ENCODE measurements at regions not wholly inside any gene's neighbourhood (a gene's known extent, or its start where the extent isn't known, plus 50 kb on each side); places are given as distances from the start of the nearest gene placed in this dataset.

- H3K27ac Mint-ChIP-seq (ENCODE audit: unreplicated experiment): no peak overlapping the region
- TF ChIP-seq CTCF (IDR thresholded peaks at IDR 0.05; ENCODE audit: partially characterized antibody, unreplicated experiment): no peak
- H3K36me3 Mint-ChIP-seq (ENCODE audit: unreplicated experiment): peaks cover 14% of the 10 kb centered on the region
- H3K27me3 Mint-ChIP-seq (ENCODE audit: unreplicated experiment): peaks cover 12% of the 10 kb centered on the region
- H3K4me1 Mint-ChIP-seq (ENCODE audit: low read depth, unreplicated experiment): peaks cover 4% of the 10 kb centered on the region
- no peak overlapping the region for H3K4me3 Mint-ChIP-seq (ENCODE audit: unreplicated experiment)
- peaks cover 3% of the 10 kb centered on the region for H3K9me3 Mint-ChIP-seq (ENCODE audit: unreplicated experiment)
- peak; percentile 46 for DNase-seq
These were observed 151.4 kb downstream of the FBLN2 start for GRCh38 chr3:13700362-13700761.

GRCh38 chr3:13696699-13697098, 147.8 kb downstream of the FBLN2 start:
- H3K9me3 Mint-ChIP-seq (ENCODE audit: unreplicated experiment): peaks cover 5% of the 10 kb centered on the region
- H3K27ac Mint-ChIP-seq (ENCODE audit: unreplicated experiment): no peak overlapping the region
- peaks cover 13% of the 10 kb centered on the region for H3K27me3 Mint-ChIP-seq (ENCODE audit: unreplicated experiment)
- H3K4me3 Mint-ChIP-seq (ENCODE audit: unreplicated experiment): no peak overlapping the region
- no peak for DNase-seq
- H3K4me1 Mint-ChIP-seq (ENCODE audit: low read depth, unreplicated experiment): peaks cover 4% of the 10 kb centered on the region
- peaks cover 3% of the 10 kb centered on the region for H3K36me3 Mint-ChIP-seq (ENCODE audit: unreplicated experiment)
- no peak for TF ChIP-seq CTCF (IDR thresholded peaks at IDR 0.05; ENCODE audit: partially characterized antibody, unreplicated experiment)

- H3K4me3 Mint-ChIP-seq (ENCODE audit: unreplicated experiment): no peak overlapping the region
- TF ChIP-seq CTCF (IDR thresholded peaks at IDR 0.05; ENCODE audit: partially characterized antibody, unreplicated experiment): no peak
- peaks cover 5% of the 10 kb centered on the region for H3K9me3 Mint-ChIP-seq (ENCODE audit: unreplicated experiment)
- DNase-seq: no peak
- no peak overlapping the region for H3K27ac Mint-ChIP-seq (ENCODE audit: unreplicated experiment)
- H3K4me1 Mint-ChIP-seq (ENCODE audit: low read depth, unreplicated experiment): peaks cover 3% of the 10 kb centered on the region
- peaks cover 12% of the 10 kb centered on the region for H3K27me3 Mint-ChIP-seq (ENCODE audit: unreplicated experiment)
- peaks cover 3% of the 10 kb centered on the region for H3K36me3 Mint-ChIP-seq (ENCODE audit: unreplicated experiment)
These were observed 144.5 kb downstream of the FBLN2 start for GRCh38 chr3:13693441-13693840.

- TF ChIP-seq CTCF (IDR thresholded peaks at IDR 0.05; ENCODE audit: partially characterized antibody, unreplicated experiment): no peak
- Mint-ChIP-seq H3K27me3 (ENCODE audit: unreplicated experiment) (peaks cover 11% of the 10 kb centered on the region), H3K9me3 (ENCODE audit: unreplicated experiment) (peaks cover 3% of the 10 kb centered on the region)
These were observed 141.7 kb downstream of the FBLN2 start for GRCh38 chr3:13690636-13691035.

GRCh38 chr3:13689373-13690260, 140.7 kb downstream of the FBLN2 start:
- no peaks in the 10 kb centered on the region for H3K9me3 Mint-ChIP-seq (ENCODE audit: unreplicated experiment)
- no peaks in the 10 kb centered on the region for H3K4me1 Mint-ChIP-seq (ENCODE audit: low read depth, unreplicated experiment)
- peaks cover 3% of the 10 kb centered on the region for H3K36me3 Mint-ChIP-seq (ENCODE audit: unreplicated experiment)
- H3K27ac Mint-ChIP-seq (ENCODE audit: unreplicated experiment): no peak overlapping the region
- peaks cover 7% of the 10 kb centered on the region for H3K27me3 Mint-ChIP-seq (ENCODE audit: unreplicated experiment)
- no peak overlapping the region for H3K4me3 Mint-ChIP-seq (ENCODE audit: unreplicated experiment)
- TF ChIP-seq CTCF (IDR thresholded peaks at IDR 0.05; ENCODE audit: partially characterized antibody, unreplicated experiment): no peak
- no peak for DNase-seq

More at GRCh38 chr3:13690636-13691035, 141.7 kb downstream of the FBLN2 start:
- Mint-ChIP-seq H3K4me1 (ENCODE audit: low read depth, unreplicated experiment) (no peaks in the 10 kb centered on the region), H3K27ac (ENCODE audit: unreplicated experiment) (no peak overlapping the region), H3K4me3 (ENCODE audit: unreplicated experiment) (no peak overlapping the region), H3K36me3 (ENCODE audit: unreplicated experiment) (peaks cover 3% of the 10 kb centered on the region)
- no peak for DNase-seq

Data from glutamatergic neuron (in vitro differentiated cells).